Dedifferentiated amniotic fluid mesenchymal stem cell (primary cell): ENCODE measurements at regions not wholly inside any gene's neighbourhood (a gene's known extent, or its start where the extent isn't known, plus 50 kb on each side); places are given as distances from the start of the nearest gene placed in this dataset.
A peak's percentile ranks its signal among the peaks of the same experiment; 100 is the strongest.
"Not testable (repeated sequence)": the region's sequence is repeated elsewhere in the genome, so short reads cannot be mapped to it uniquely, and the experiment has no call there.

ENCODE experiments used
- DNase-seq: peaks from one replicate; pipeline ENCODE4 v3.0.0-alpha.2; 2016; ENCODE audit errors: extremely low spot score

- DNase-seq: no peak
Measured at GRCh38 chr14:105952826-105953225, 426.4 kb downstream of the TMEM121 start.

GRCh38 chr14:105961625-105962024, 435.2 kb downstream of the TMEM121 start:
- DNase-seq: not testable (repeated sequence)

GRCh38 chr14:105962532-105962931, 436.1 kb downstream of the TMEM121 start:
- no peak for DNase-seq

DNA sequence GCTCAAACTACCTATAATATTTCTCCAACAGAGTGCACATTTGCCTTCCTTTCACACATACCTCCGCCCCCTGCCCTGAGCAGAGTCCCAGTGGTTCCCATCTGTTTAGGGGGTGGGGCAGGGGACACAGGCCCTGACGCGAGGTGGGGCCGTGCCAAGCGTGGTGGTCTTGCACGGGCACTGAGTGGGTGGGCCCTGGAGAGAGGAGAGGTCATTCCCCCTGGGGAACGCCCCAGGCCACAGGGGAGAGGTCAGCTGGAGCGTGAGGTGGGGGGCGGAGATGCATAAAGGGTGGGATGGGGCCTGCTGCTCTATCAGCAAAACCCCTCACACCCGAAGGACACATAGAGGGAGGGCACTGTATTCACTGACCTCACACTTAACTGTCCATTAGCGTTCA, 441.9 kb downstream of the TMEM121 start:
- no peak for DNase-seq

- DNase-seq: not testable (repeated sequence)
Measured at GRCh38 chr14:105969026-105969425, 442.6 kb downstream of the TMEM121 start.

- DNase-seq: not testable (repeated sequence)
Measured at GRCh38 chr14:105970821-105971220, 444.4 kb downstream of the TMEM121 start.

DNA sequence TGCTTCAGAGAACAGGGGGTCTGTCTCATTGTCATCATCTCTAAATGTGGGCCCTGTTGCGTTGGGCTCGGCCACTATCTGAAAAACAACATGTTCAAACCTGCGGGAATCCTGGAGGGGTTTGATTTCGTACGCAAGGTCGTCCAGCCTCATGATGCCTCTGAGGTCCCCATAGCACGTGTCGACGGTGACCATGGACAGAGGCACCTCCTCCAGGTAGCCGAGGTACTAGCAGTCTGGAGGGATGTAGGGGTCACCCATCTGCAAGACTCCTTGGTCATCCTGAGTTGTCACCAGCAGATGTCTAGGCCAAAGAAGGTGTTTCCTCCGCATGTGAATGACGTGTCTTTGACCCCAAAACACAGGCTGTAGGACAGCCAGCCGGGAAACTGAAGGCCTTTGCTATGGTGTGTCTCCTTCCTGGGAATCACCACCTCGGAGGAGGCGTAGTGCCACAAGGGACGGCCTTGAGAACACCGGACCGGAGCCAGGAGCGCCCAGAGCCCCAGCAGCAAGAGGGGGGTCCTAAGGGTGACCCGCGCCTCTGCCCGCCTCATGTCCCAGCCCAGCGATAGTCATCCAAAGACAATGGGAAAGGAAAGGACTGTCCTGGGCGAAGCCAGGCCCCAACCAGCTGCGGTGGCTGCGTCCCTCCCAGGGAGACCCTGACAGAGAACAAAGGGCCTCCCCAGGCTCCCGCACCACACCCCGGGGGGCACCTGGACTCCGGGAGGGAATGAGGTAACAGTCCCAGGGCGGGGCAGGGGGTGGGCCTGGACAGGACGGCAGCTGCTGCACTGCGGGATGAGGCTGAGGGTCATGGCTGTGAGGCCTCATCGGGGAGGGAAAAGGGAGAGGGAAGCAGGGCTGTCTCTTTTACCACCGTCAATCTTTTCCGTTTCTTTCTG, 445.5 kb downstream of the TMEM121 start:
- DNase-seq: no peak

DNA sequence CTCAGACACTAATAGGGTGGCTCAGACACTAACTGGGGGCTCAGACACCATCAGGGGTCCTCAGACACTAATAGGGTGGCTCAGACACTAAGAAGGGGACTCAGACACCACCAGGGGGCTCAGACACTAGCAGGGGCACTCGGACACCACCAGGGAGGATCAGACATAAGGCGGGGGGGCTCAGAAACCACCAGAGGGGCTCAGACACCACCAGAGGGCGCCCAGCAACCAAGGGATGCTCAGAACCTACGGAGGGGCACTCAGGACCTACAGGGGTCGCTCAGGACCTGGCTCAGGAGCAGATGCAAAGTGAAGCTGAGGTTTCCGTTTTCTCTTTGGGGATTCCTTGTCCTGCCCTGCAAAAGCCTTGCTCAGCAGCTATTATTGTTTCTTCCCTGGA, 448.5 kb downstream of the TMEM121 start:
- no peak for DNase-seq

DNA sequence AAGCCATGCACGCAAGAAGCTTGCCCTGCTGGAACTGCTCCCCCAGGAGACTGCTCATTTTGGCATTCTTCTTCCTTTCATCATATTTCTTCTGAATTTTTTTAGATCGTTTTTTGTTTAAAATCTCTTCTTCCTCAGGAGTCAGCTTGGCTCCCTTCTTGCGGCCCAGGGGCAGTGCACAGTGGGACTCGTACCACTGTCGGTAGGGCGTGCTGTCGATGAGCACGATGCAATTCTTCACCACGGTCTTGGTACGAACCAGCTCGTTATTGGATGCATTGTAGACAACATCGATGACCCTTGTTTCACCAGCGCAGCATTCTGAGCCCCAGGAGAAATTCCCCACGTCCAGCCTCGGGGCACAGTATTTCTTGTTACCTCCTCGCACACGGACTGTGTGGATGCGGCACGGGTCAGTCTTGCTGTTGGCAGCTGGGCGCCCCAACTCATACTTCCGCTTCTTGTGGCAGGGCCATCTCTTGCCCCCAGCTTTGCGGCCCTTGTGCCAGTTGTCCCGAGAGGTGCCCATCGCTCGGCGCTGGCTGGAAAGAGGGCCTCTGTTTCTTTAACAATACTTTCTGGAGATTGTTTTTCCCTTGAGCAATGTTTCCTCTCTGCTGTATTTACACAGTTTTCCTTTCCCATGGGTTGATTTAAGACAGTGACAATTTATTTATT, 452.4 kb downstream of the TMEM121 start:
- no peak for DNase-seq

DNA sequence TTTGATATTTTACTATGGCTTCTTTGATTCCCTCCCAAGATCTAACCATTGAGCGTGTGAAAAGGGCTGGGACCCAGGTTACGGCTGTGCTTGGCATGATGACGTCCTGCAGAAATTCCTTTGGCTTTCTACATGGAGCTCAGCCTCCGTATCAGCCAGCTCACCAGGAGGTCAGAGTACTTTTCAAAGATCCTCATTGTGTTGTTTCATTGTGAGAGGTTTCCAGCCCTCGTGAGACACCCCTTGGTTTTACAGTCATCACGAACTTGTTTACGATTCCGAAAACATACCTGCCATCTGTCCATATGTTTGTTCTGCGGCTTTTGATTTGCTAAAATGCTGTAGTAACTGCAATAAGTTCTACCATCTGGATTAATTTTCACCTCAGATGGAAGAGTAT, 453.1 kb downstream of the TMEM121 start:
- no peak for DNase-seq

DNA sequence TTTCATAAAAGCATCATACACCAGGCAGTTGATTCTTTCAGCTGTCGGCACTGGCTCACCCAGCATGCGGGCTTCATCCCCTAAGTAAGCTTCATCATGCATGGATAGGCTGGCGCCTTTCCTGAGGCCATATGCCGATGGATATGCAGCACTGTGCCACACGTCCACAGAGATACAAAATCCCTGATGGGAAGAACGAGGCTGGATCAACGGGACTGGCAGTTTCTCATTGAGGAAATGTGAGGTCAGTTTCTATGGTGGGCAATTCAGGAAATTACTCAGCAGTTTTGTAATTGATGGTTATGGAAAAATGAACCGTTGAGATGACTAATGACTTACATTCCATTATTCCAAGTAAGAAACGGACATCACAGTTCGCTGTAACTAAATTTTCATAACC, 453.8 kb downstream of the TMEM121 start:
- peak; percentile 7 for DNase-seq

DNA sequence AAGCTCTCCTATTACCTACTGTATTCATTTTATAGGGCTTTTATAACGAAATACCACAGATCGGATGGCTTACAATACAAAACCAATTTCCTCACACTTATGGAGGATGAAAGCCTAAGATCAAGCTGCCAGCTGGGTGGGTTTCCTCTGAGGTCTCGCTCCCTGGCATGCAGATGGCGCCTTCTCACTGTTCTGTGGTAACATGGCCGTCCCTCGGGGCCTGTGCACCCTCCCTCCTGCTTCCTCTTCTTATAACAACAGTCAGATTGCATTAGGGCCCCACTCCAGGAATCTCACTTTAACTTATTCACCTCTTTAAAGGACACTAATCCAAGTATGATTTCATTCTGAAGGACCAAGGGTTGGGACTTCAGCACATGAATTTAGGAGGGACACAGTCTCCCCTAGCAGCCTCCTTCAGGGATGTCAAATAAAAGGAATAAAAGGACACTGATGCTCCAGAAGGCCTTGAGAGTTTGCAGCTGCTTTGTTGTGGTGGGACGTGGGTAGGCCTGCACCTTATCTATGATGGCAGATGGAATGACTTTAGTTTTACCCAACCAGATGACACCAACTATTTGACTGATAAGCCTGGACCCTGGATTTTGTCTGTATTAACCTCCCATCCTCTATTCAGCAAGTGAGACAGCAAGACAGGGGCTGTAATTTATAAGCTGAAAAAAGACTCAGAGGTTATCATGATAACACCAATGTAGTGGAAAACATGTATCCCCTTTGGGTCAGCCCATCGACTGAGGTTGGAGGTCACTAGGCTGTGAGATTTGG, 455.3 kb downstream of the TMEM121 start:
- DNase-seq: not testable (repeated sequence)

GRCh38 chr14:105982664-105983063, 456.3 kb downstream of the TMEM121 start:
- DNase-seq: no peak

DNA sequence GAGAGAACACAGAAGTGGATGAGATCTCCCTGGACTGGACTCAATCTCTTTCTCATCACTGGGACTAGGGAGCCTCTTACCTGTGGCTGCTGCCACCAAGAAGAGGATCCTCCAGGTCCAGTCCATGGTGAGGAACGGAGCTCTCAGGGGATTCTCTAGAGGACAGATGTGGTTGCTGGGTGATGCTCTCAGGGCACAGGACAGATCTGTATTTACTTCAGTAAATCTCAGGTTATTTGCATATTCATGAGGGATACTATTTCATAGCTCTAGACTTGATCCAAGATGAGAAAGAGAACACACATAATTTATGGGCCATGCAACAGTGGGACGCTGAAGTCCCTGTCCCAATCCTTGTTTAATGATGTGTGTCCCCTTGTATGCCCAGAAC, 460.5 kb downstream of the TMEM121 start:
- no peak for DNase-seq

GRCh38 chr14:105987563-105987962, 461.2 kb downstream of the TMEM121 start:
- DNase-seq: no peak

- DNase-seq: no peak
Measured at GRCh38 chr14:105989566-105990302, 463.4 kb downstream of the TMEM121 start.

GRCh38 chr14:105991677-105992076, 465.3 kb downstream of the TMEM121 start:
- DNase-seq: not testable (repeated sequence)

- no peak for DNase-seq
Measured at GRCh38 chr14:105993814-105994213, 467.4 kb downstream of the TMEM121 start.

- not testable (repeated sequence) for DNase-seq
Measured at GRCh38 chr14:105995011-105995710, 468.8 kb downstream of the TMEM121 start.

- not testable (repeated sequence) for DNase-seq
Measured at GRCh38 chr14:105998597-105998996, 472.2 kb downstream of the TMEM121 start.
